GM13976 (cell line): ENCODE measurements at regions not wholly inside any gene's neighbourhood (a gene's known extent, or its start where the extent isn't known, plus 50 kb on each side); places are given as distances from the start of the nearest gene placed in this dataset.

Source experiments
- DNase-seq: peaks from one replicate; pipeline ENCODE4 v3.0.0; 2012; ENCODE audit warnings: low spot score
- in situ Hi-C: fragments of 300-500 bp; cut with MboI; formaldehyde crosslinking; loops from one replicate; pipeline ENCODE4 v1.12.0; 2022; ENCODE audit warnings: low sequenced_read_pairs, mixed read lengths, inconsistent platforms; ENCODE audit not compliant: unreplicated experiment
- TF ChIP-seq, protein P1 (sequence below): IDR thresholded peaks from 2 replicates; pipeline ENCODE4 v1.5.1; 2012; ENCODE audit warnings: borderline replicate concordance, mild to moderate bottlenecking; ENCODE audit not compliant: insufficient read depth; ENCODE audit errors: extremely low read depth, missing control alignments, control extremely low read depth

DNA sequence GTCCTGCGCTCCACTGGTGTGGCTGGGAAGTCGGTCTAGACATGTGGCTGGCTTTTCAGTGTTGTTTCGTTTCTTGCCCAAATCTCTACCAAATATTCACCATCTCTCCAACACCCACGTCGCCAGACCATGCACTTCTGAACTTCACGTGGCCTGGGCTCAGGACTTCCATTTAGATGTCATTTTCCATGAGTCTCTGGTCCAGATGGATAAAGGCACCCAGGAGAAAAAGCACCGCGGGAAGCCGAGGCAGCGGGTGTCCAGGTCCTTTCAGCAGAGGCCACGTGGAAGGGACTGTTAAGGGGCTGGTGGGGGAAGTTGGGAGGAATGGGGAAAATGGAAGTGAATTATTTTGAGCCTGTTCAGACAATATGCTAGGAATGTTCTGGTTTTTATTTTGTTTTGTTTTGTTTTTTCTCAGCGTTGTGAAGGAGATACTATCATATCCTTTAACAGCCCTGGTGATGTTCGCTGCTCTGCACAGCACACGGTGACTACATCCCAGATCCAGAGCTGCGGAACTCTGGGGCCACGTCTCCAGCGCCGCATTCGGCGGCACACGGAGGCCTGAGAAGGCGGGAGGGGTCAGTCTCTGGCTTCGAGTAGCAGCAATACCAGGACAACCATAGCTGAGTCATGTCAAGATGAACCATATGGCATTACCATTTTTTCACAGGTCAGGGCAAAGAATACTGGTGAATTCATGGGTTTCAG lies 230.3 kb downstream of the THBS2 start:
- TF ChIP-seq, protein P1, sequence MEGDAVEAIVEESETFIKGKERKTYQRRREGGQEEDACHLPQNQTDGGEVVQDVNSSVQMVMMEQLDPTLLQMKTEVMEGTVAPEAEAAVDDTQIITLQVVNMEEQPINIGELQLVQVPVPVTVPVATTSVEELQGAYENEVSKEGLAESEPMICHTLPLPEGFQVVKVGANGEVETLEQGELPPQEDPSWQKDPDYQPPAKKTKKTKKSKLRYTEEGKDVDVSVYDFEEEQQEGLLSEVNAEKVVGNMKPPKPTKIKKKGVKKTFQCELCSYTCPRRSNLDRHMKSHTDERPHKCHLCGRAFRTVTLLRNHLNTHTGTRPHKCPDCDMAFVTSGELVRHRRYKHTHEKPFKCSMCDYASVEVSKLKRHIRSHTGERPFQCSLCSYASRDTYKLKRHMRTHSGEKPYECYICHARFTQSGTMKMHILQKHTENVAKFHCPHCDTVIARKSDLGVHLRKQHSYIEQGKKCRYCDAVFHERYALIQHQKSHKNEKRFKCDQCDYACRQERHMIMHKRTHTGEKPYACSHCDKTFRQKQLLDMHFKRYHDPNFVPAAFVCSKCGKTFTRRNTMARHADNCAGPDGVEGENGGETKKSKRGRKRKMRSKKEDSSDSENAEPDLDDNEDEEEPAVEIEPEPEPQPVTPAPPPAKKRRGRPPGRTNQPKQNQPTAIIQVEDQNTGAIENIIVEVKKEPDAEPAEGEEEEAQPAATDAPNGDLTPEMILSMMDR: no peak
- in situ Hi-C loops: no loop called here
- no peak for DNase-seq

DNA sequence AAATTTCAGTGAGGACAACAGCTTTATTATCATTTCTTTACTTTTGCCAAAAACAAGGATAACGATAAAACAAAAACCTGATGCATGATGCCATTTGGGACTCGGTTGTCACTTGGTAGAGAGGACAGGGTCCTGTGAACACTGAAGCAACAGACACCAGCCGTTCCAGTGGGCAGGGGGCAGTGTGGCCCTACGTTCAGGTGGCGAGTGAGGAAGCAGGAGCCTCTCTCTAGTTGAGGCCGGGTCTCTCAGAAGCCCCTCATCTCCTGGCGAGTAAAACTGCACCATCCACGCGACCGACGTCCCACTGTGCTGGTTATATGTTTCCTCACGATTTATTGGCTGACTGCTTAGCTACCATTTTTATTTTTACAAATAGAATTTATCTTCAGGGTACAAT lies 231.6 kb downstream of the THBS2 start:
- no peak for DNase-seq

DNA sequence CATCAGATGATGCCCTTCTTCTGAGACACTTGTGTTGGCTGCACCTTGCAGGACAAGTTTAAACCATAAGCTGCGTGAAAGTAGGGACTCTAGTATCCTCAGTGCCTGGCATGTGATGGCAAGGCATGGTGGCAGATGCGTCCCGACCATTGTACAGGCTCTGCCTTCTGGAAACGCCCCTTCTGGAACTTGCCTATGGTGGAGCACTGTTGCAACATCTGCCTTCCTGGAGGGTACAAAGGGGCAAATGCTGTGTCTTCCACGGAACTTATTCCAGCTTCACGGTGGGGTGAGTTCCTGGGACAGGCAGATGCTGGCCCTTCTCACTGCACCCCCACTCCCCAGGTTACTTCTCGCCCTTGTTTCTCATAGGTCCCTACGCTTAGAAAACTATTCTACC lies 232.8 kb downstream of the THBS2 start:
- TF ChIP-seq, protein P1: no peak
- in situ Hi-C loops: no loop called here
- no peak for DNase-seq

More for the DNA sequence above, 231.6 kb downstream of the THBS2 start:
- TF ChIP-seq, protein P1: no peak
- in situ Hi-C loops: no loop called here

DNA sequence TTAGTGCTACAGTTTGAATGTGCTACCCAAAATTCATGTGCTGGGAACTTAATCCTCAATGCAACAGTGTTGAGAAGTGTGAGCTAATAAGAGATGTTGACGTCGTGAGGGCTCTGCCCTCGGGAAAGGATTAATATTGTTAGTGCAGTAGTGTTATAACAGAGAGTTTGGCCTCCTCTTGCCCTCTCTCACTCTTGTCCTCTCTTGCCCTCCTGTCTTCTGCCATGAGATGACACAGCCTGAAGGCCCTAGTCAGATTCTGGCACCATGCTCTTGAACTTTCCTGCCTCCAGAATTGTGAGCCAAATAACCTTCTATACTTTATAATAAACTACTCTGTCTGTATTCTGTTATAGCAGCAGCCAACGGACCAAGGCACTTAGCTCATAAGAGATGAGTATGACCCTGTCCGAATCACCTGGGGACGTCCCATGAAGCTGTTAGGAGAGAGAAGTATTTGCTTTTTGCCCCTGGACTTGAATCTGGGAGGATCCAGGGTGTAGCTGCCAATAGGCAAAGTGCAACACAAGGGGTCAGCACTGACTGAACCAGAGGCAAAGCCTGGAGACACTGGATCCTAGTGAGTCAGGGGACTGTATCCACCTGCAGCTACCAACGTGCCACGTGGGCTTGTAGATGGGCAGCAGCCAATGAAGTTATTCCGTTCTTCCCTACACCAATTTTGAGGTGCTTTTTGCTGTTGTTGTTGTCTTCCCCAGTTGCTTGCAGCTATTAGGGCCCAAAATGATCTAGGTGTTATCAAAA lies 233.7 kb downstream of the THBS2 start:
- in situ Hi-C loops: no loop called here
- TF ChIP-seq, protein P1: no peak
- no peak for DNase-seq

DNA sequence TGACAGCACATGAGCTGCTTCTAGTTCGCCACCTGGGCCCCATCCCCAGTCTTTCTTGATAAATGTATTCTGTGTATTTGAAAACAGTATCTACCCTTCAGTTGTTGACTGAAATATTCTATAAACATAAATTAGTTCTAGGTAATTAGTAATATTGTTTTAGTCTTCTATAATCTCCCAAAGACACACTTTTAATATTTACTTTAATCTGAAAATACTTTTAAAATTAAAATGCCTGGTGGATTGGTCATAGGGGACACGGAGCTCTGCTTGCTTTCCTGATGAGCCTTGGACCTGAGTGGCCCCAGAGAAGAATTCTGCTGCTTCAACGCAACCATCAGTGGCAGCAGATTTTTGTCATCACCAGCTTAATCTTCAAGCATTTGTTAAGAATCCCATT lies 234.5 kb downstream of the THBS2 start:
- TF ChIP-seq, protein P1: no peak
- in situ Hi-C loops: no loop called here
- no peak for DNase-seq

DNA sequence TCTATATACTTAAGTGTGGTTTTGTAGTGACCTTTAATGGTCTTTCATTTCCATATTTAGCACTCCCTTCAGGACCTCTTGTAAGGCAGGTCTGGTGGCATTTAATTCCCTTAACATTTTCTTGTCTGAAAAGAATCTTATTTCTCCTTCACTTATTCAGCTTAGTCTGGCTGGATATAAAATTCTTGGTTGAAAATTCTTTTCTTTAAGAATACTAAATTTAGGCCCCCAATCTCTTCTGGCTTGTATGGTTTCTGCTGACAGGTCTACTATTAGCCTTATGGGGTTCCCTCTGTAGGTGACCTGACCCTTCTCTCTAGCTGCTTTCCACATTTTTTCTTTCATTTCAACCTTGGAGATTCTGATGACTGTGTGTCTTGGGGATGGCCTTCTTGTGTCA lies 236.9 kb downstream of the THBS2 start:
- no peak for DNase-seq
- TF ChIP-seq, protein P1: no peak
- in situ Hi-C loops: no loop called here
